HEK293 (cell line): ENCODE measurements at regions not wholly inside any gene's neighbourhood (a gene's known extent, or its start where the extent isn't known, plus 50 kb on each side); places are given as distances from the start of the nearest gene placed in this dataset.

ENCODE experiments used
- CTCF ChIA-PET: fragments of 350-600 bp; formaldehyde crosslinking; extraction: SDS; loops from one replicate; lab custom pipeline; 2021; ENCODE audit warnings: antibody characterized with exemption; lab: Yijun Ruan, JAX
- POLR2A ChIA-PET: fragments of 300-600 bp; formaldehyde crosslinking; extraction: SDS; loops from one replicate; lab custom pipeline; 2020; ENCODE audit warnings: antibody characterized with exemption, inconsistent platforms; lab: Yijun Ruan, JAX
- H3K27ac ChIP-seq: fragments of 200-500 bp; sonication (Bioruptor generic); 2 replicates; pipeline ENCODE4 v1.5.1; 2014; ENCODE audit warnings: low read depth, low read length, control low read depth, inconsistent platforms; ENCODE audit errors: extremely low read depth
- H3K36me3 ChIP-seq, 2 experiments: fragments of 200-500 bp in 1 of 2; sonication (Bioruptor generic) in 1 of 2; 1 replicate in 1 of 2; 2 replicates in 1 of 2; pipeline ENCODE4 v1.5.1; 2014 to 2017; ENCODE audit warnings: inconsistent platforms in 2 of 2, low read length in 2 of 2; ENCODE audit not compliant: control insufficient read depth in 2 of 2, insufficient read depth in 1 of 2
- H3K4me1 ChIP-seq: fragments of 200-500 bp; sonication (Bioruptor generic); 2 replicates; pipeline ENCODE4 v1.5.1; 2014; ENCODE audit warnings: mild to moderate bottlenecking, low read length, inconsistent platforms; ENCODE audit not compliant: control insufficient read depth, insufficient read depth
- H3K4me3 ChIP-seq: 2 replicates; pipeline ENCODE4 v1.5.1; 2011; ENCODE audit warnings: low read depth, mild to moderate bottlenecking, control low read depth, low read length, moderate library complexity
- H3K9me3 ChIP-seq: fragments of 200-500 bp; sonication (Bioruptor generic); 2 replicates; pipeline ENCODE4 v1.5.1; 2014; ENCODE audit warnings: low read depth, low read length, inconsistent platforms; ENCODE audit not compliant: control insufficient read depth, insufficient read depth
- GFI1B ChIP-seq: fragments of 450-650 bp; formaldehyde crosslinking; IDR thresholded peaks from 2 replicates; pipeline ENCODE4 v1.5.1; 2016; ENCODE audit warnings: missing biosample characterization, missing genetic modification characterization
- GLI2 ChIP-seq: fragments of 450-650 bp; formaldehyde crosslinking; IDR thresholded peaks from 2 replicates; pipeline ENCODE4; 2017; ENCODE audit warnings: missing biosample characterization, missing genetic modification characterization, low read depth, borderline replicate concordance
- HOXA7 ChIP-seq: sonication (generic); formaldehyde crosslinking; IDR thresholded peaks from 2 replicates; pipeline ENCODE4 v1.8.1; 2022; ENCODE audit warnings: missing genetic modification reagents, borderline replicate concordance
- KLF1 ChIP-seq: fragments of 450-650 bp; formaldehyde crosslinking; IDR thresholded peaks from 2 replicates; pipeline ENCODE4 v1.5.1; 2016; ENCODE audit warnings: missing biosample characterization, missing genetic modification characterization
- OVOL3 ChIP-seq: fragments of 450-650 bp; formaldehyde crosslinking; IDR thresholded peaks from 2 replicates; pipeline ENCODE4 v1.5.1; 2016; ENCODE audit warnings: missing biosample characterization, missing genetic modification characterization
- RBAK ChIP-seq: fragments of 450-650 bp; formaldehyde crosslinking; IDR thresholded peaks from 2 replicates; pipeline ENCODE4 v1.5.1; 2016; ENCODE audit warnings: missing biosample characterization, missing genetic modification characterization
- SCRT1 ChIP-seq: fragments of 450-650 bp; formaldehyde crosslinking; IDR thresholded peaks from 2 replicates; pipeline ENCODE4 v1.5.1; 2016; ENCODE audit warnings: missing biosample characterization, missing genetic modification characterization, borderline replicate concordance
- SETDB1 ChIP-seq: IDR thresholded peaks from one replicate; pipeline ENCODE4 v1.6.1; 2017; ENCODE audit warnings: mild to moderate bottlenecking, low read length, moderate library complexity, mixed read lengths; ENCODE audit not compliant: insufficient read length
- SP2 ChIP-seq: fragments of 450-650 bp; formaldehyde crosslinking; IDR thresholded peaks from 2 replicates; pipeline ENCODE4 v1.5.1; 2016; ENCODE audit warnings: missing biosample characterization, missing genetic modification characterization
- TCF7L2 ChIP-seq: IDR thresholded peaks from 2 replicates; pipeline ENCODE4 v1.6.1; 2011; ENCODE audit warnings: low read depth, mild to moderate bottlenecking, inconsistent platforms, low read length, moderate library complexity, borderline replicate concordance
- TRIM28 ChIP-seq: IDR thresholded peaks from 2 replicates; pipeline ENCODE4 v1.6.1; 2011; ENCODE audit warnings: low read length, control low read depth, borderline replicate concordance
- ZNF121 ChIP-seq: fragments of 450-650 bp; formaldehyde crosslinking; IDR thresholded peaks from 2 replicates; pipeline ENCODE4 v1.5.1; 2016; ENCODE audit warnings: missing biosample characterization, missing genetic modification characterization
- ZNF302 ChIP-seq: fragments of 450-650 bp; formaldehyde crosslinking; IDR thresholded peaks from 2 replicates; pipeline ENCODE4 v1.5.1; 2016; ENCODE audit warnings: missing biosample characterization, missing genetic modification characterization, low read depth
- ZNF585B ChIP-seq: fragments of 450-650 bp; formaldehyde crosslinking; IDR thresholded peaks from 2 replicates; pipeline ENCODE4 v1.5.1; 2016; ENCODE audit warnings: missing biosample characterization, missing genetic modification characterization
- ZNF600 ChIP-seq: fragments of 450-650 bp; formaldehyde crosslinking; IDR thresholded peaks from 2 replicates; pipeline ENCODE4 v1.5.1; 2016; ENCODE audit warnings: missing biosample characterization, missing genetic modification characterization
- ZNF623 ChIP-seq: fragments of 450-650 bp; formaldehyde crosslinking; IDR thresholded peaks from 2 replicates; pipeline ENCODE4 v1.5.1; 2016; ENCODE audit warnings: missing biosample characterization, missing genetic modification characterization
- ZNF677 ChIP-seq: fragments of 450-650 bp; IDR thresholded peaks from 2 replicates; pipeline ENCODE4 v1.5.0; 2018; ENCODE audit warnings: missing biosample characterization, mild to moderate bottlenecking, missing genetic modification characterization, moderate library complexity
- ZNF747 ChIP-seq: fragments of 450-650 bp; formaldehyde crosslinking; IDR thresholded peaks from 2 replicates; pipeline ENCODE4 v1.5.1; 2016; ENCODE audit warnings: missing biosample characterization, missing genetic modification characterization
- ZNF768 ChIP-seq: fragments of 450-650 bp; formaldehyde crosslinking; IDR thresholded peaks from 2 replicates; pipeline ENCODE4 v1.5.1; 2018; ENCODE audit warnings: missing biosample characterization, mild to moderate bottlenecking, missing genetic modification characterization
- ZNF776 ChIP-seq: fragments of 450-650 bp; formaldehyde crosslinking; IDR thresholded peaks from 2 replicates; pipeline ENCODE4 v1.5.0; 2017; ENCODE audit warnings: missing biosample characterization, missing genetic modification characterization, borderline replicate concordance
- TF ChIP-seq, protein P1 (sequence below): fragments of 450-650 bp; formaldehyde crosslinking; IDR thresholded peaks from 2 replicates; pipeline ENCODE4 v1.5.1; 2017; ENCODE audit warnings: missing biosample characterization, missing genetic modification characterization
- TF ChIP-seq, protein P2 (sequence below): fragments of 450-650 bp; IDR thresholded peaks from 2 replicates; pipeline ENCODE4 v1.5.1; 2018; ENCODE audit warnings: missing biosample characterization, mild to moderate bottlenecking, missing genetic modification characterization
- TF ChIP-seq, protein P3 (sequence below): fragments of 450-650 bp; formaldehyde crosslinking; IDR thresholded peaks from 2 replicates; pipeline ENCODE4 v1.5.1; 2017; ENCODE audit warnings: missing biosample characterization, missing genetic modification characterization

DNA sequence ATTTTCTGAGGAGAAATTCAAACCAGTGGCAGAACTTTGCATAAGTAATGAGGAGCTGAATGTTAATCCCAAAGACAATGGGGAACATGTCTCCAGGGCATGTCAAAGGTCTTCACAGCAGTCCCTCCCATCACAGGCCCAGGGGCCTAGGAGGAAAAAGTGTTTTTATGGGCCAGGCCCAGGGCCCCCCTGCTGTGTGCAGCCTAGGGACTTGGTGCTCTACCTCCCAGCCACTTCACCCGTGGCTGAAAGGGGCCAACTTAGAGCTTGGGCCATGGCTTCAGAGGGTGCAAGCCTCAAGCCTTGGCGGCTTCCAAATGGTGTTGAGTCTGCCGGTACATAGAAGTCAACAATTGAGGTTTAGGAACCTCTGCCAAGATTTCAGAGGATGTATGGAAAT, 854.0 kb downstream of the LRRIQ3 start:
- no peaks in the 10 kb centered on the region for H3K4me1 ChIP-seq
- POLR2A ChIA-PET = no interaction called here
- H3K4me3 ChIP-seq = no peak overlapping the region
- no peak for TF ChIP-seq OVOL3
- TF ChIP-seq ZNF585B (tag by site-specific recombination) = peak; percentile 44
- TF ChIP-seq, all 188 proteins: peak for 1
- CTCF ChIA-PET = no interaction called here
- Histone ChIP-seq H3K9me3 (no peaks in the 10 kb centered on the region), H3K27ac (no peak overlapping the region), H3K36me3 (no peaks in the 10 kb centered on the region)

DNA sequence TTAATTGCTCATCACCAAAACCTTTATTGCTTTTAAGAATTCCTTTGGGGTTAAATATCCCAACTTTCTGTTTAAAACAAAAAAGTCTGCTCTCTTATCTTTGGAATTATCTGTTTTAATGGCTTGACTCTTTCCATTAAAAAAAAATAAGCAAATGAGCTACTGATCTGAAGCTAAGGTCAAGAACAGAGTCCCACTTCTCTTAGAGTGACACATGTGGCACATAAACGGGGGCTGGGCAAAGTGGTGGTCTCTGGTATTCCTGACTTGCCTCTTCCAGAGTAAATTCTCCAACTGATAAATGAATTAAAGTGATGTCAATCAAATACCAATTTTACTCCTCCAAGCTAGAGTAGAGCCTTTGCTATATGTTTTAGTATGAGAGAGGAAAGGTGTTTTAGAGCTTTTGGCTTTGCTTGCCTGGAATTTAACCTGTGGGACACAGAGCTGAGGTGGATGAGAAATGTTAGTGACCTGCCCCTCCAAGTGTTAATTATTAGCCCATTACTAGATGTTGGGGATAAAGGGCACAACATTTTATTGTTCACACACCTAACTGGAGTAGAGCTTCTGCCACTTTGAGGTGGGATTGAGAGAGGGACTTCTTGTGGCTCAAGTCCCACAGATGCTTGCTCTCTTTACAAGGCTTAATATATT, 864.0 kb downstream of the LRRIQ3 start:
- no peak for TF ChIP-seq TCF7L2
- CTCF ChIA-PET = no interaction called here
- POLR2A ChIA-PET = no interaction called here

DNA sequence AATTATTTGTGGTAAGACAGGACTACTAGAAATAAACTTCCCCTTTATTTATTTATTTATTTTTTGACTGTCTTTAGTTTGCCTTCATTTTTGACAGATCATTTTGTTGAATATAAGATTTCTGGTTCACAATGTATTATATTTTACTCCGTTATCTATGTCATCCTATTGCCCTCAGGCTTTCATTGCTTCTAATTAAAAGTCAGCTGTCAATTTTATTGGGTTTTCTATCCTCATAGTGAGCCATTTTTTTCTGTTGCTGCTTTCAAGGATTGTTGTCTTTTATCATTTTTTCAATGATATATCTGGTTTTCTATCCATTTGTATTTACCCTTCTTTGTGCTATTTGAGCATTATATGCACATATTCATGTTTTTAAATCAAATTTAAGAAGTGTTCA, 866.2 kb downstream of the LRRIQ3 start:
- Histone ChIP-seq H3K9me3 (no peaks in the 10 kb centered on the region), H3K4me1 (no peaks in the 10 kb centered on the region), H3K36me3 (no peaks in the 10 kb centered on the region), H3K4me3 (no peak overlapping the region), H3K27ac (no peak overlapping the region)
- ChIA-PET POLR2A (no interaction called here), CTCF (no interaction called here)
- no peak for TF ChIP-seq SCRT1
- no peak for TF ChIP-seq GFI1B (tag by site-specific recombination)
- no peak for TF ChIP-seq GLI2 (tag by site-specific recombination)
- TF ChIP-seq ZNF302 (tag by site-specific recombination) = no peak

More for the DNA sequence above, 864.0 kb downstream of the LRRIQ3 start:
- Histone ChIP-seq H3K27ac (no peak overlapping the region), H3K9me3 (no peaks in the 10 kb centered on the region), H3K4me1 (no peaks in the 10 kb centered on the region), H3K36me3 (no peaks in the 10 kb centered on the region), H3K4me3 (no peak overlapping the region)

DNA sequence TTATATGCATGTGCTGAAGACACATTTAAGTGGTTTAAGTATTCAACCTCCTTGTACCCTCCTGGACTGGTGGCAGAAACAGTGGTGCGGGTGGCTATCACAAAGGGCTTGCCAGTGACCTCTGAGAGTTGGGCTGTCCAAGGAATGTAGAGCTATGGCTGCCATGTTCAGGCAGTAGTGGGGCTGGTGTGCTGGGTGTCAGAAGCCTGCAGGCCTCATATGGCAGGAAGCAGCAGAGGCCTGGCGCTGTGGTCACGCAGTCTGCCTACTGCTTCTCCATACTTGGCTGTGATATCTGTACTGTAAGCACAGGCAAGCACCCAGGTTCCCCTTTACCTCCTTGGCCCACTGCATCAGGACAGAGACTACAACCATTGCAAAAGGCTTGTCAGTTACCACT, 870.0 kb downstream of the LRRIQ3 start:
- H3K4me1 ChIP-seq = no peaks in the 10 kb centered on the region
- no peaks in the 10 kb centered on the region for H3K9me3 ChIP-seq
- no peak overlapping the region for H3K4me3 ChIP-seq
- ChIA-PET POLR2A (no interaction called here), CTCF (no interaction called here)
- H3K27ac ChIP-seq = no peak overlapping the region
- no peaks in the 10 kb centered on the region for H3K36me3 ChIP-seq
- TF ChIP-seq ZNF747 (tag by site-specific recombination) (no peak), ZNF600 (tag by site-specific recombination) (no peak), ZNF776 (no peak), ZNF677 (no peak), ZNF623 (no peak), SETDB1 (no peak), KLF1 (no peak), TRIM28 (no peak), HOXA7 (CRISPR knock-in tag) (no peak), ZNF768 (tag by site-specific recombination) (no peak), SP2 (tag by site-specific recombination) (no peak), ZNF121 (tag by site-specific recombination) (no peak), RBAK (tag by site-specific recombination) (no peak)
- TF ChIP-seq, protein P1, sequence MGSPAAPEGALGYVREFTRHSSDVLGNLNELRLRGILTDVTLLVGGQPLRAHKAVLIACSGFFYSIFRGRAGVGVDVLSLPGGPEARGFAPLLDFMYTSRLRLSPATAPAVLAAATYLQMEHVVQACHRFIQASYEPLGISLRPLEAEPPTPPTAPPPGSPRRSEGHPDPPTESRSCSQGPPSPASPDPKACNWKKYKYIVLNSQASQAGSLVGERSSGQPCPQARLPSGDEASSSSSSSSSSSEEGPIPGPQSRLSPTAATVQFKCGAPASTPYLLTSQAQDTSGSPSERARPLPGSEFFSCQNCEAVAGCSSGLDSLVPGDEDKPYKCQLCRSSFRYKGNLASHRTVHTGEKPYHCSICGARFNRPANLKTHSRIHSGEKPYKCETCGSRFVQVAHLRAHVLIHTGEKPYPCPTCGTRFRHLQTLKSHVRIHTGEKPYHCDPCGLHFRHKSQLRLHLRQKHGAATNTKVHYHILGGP (tag by site-specific recombination) = no peak
- TF ChIP-seq, protein P2, sequence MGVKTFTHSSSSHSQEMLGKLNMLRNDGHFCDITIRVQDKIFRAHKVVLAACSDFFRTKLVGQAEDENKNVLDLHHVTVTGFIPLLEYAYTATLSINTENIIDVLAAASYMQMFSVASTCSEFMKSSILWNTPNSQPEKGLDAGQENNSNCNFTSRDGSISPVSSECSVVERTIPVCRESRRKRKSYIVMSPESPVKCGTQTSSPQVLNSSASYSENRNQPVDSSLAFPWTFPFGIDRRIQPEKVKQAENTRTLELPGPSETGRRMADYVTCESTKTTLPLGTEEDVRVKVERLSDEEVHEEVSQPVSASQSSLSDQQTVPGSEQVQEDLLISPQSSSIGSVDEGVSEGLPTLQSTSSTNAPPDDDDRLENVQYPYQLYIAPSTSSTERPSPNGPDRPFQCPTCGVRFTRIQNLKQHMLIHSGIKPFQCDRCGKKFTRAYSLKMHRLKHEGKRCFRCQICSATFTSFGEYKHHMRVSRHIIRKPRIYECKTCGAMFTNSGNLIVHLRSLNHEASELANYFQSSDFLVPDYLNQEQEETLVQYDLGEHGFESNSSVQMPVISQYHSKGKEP = no peak
- TF ChIP-seq, protein P3, sequence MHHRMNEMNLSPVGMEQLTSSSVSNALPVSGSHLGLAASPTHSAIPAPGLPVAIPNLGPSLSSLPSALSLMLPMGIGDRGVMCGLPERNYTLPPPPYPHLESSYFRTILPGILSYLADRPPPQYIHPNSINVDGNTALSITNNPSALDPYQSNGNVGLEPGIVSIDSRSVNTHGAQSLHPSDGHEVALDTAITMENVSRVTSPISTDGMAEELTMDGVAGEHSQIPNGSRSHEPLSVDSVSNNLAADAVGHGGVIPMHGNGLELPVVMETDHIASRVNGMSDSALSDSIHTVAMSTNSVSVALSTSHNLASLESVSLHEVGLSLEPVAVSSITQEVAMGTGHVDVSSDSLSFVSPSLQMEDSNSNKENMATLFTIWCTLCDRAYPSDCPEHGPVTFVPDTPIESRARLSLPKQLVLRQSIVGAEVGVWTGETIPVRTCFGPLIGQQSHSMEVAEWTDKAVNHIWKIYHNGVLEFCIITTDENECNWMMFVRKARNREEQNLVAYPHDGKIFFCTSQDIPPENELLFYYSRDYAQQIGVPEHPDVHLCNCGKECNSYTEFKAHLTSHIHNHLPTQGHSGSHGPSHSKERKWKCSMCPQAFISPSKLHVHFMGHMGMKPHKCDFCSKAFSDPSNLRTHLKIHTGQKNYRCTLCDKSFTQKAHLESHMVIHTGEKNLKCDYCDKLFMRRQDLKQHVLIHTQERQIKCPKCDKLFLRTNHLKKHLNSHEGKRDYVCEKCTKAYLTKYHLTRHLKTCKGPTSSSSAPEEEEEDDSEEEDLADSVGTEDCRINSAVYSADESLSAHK (tag by site-specific recombination) = no peak
- TF ChIP-seq, all 188 proteins: peak for 0
